ENCODE measurements at regions not wholly inside any gene's neighbourhood (a gene's known extent, or its start where the extent isn't known, plus 50 kb on each side); places are given as distances from the start of the nearest gene placed in this dataset.

DNA sequence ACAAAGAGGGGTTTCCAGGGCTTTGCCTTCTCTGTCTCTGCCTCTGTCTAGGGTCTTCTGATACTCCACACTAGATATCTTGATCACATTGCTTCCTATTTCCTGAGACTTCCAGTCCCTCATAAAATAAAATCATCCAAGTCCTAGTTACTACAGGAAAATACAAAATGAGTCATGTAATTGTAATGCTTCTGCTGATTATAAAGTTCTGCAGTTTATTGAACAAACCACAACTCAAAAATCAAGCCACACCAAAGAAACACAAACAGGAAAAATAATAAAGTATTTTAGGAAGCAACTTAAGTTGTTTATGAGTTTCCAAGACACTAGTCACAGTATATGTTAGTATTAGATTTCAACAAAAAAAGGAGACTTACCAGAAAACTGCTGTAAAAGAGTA lies 695.1 kb upstream of the GALNTL6 start:
- Histone ChIP-seq H3F3A (ENCODE audit: low read length, unreplicated experiment) (no peaks in the 10 kb centered on the region), H3K4me2 (ENCODE audit: low read length) (no peak overlapping the region), H3K9ac (ENCODE audit: low read length) (no peak overlapping the region), H3K79me2 (ENCODE audit: low read length) (no peaks in the 10 kb centered on the region), H3K4me3 (ENCODE audit: low read length) (no peak overlapping the region), H2AFZ (ENCODE audit: low read length) (no peak overlapping the region), H4K20me1 (ENCODE audit: low read length) (no peaks in the 10 kb centered on the region), H3K27ac (ENCODE audit: low read length) (peak overlapping the region; percentile 67), H3K9me3 (ENCODE audit: low read length) (0 out of 2 replicates have a peak, but pooled peaks cover 4% of the 10 kb centered on the region), H3K4me1 (ENCODE audit: insufficient read depth, low read length) (no peaks in the 10 kb centered on the region), H3K9me2 (replicated peaks; ENCODE audit: low read length) (no peaks in the 10 kb centered on the region), H3K36me3 (ENCODE audit: low read depth, low read length) (no peaks in the 10 kb centered on the region), H3K27me3 (ENCODE audit: low read length) (no peaks in the 10 kb centered on the region)
- intact Hi-C loops (cut with micrococcal nuclease): no loop called here
- DNase-seq: peak; percentile 25
- TF ChIP-seq EZH2 (IDR thresholded peaks at IDR 0.05; ENCODE audit: low read length, unreplicated experiment): no peak
- no peak for TF ChIP-seq EZH2phosphoT487 (IDR thresholded peaks at IDR 0.05; ENCODE audit: borderline replicate concordance, low read length)
- TF ChIP-seq, protein P1, sequence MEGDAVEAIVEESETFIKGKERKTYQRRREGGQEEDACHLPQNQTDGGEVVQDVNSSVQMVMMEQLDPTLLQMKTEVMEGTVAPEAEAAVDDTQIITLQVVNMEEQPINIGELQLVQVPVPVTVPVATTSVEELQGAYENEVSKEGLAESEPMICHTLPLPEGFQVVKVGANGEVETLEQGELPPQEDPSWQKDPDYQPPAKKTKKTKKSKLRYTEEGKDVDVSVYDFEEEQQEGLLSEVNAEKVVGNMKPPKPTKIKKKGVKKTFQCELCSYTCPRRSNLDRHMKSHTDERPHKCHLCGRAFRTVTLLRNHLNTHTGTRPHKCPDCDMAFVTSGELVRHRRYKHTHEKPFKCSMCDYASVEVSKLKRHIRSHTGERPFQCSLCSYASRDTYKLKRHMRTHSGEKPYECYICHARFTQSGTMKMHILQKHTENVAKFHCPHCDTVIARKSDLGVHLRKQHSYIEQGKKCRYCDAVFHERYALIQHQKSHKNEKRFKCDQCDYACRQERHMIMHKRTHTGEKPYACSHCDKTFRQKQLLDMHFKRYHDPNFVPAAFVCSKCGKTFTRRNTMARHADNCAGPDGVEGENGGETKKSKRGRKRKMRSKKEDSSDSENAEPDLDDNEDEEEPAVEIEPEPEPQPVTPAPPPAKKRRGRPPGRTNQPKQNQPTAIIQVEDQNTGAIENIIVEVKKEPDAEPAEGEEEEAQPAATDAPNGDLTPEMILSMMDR (conservative IDR thresholded peaks at IDR 0.05; ENCODE audit: low read depth, low read length): no peak
- ChIA-PET POLR2A (ENCODE audit: unreplicated experiment) (no interaction called here), CTCF (no interaction called here)
- no TSS peak for BruUV-seq (replicated peaks)
- ATAC-seq: no peak

DNA sequence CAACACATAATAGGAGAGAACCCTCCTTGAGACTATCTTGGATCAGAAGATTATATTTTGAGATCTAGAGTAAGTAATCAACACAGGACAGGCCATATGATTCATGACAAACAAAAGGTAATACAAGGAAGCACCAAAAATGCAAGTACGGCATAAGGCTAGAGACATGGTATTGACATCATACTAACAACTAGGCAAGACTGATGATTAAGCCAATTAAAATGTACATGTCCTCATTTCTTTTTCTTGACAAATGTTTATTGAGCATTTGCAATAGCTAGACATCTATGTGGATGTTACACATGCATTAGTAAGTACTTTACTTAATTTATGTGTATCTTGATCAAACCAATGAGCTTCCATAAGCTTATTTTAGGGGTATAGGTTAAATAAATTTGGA lies 695.7 kb upstream of the GALNTL6 start:
- POLR2A ChIA-PET (ENCODE audit: unreplicated experiment): no interaction called here
- Histone ChIP-seq H3K9ac (ENCODE audit: low read length) (no peak overlapping the region), H3K4me2 (ENCODE audit: low read length) (no peak overlapping the region), H3K9me3 (ENCODE audit: low read length) (0 out of 2 replicates have a peak, but pooled peaks cover 4% of the 10 kb centered on the region), H3K4me1 (ENCODE audit: insufficient read depth, low read length) (no peaks in the 10 kb centered on the region), H3K4me3 (ENCODE audit: low read length) (no peak overlapping the region), H3K79me2 (ENCODE audit: low read length) (no peaks in the 10 kb centered on the region), H4K20me1 (ENCODE audit: low read length) (no peaks in the 10 kb centered on the region), H3K9me2 (replicated peaks; ENCODE audit: low read length) (no peaks in the 10 kb centered on the region), H2AFZ (ENCODE audit: low read length) (no peak overlapping the region), H3K27me3 (ENCODE audit: low read length) (no peaks in the 10 kb centered on the region), H3K27ac (ENCODE audit: low read length) (peak overlapping the region; percentile 67), H3K36me3 (ENCODE audit: low read depth, low read length) (no peaks in the 10 kb centered on the region), H3F3A (ENCODE audit: low read length, unreplicated experiment) (no peaks in the 10 kb centered on the region)
- CTCF ChIA-PET: no interaction called here
- TF ChIP-seq EZH2phosphoT487 (IDR thresholded peaks at IDR 0.05; ENCODE audit: borderline replicate concordance, low read length): no peak
- TF ChIP-seq, protein P1 (conservative IDR thresholded peaks at IDR 0.05; ENCODE audit: low read depth, low read length): no peak
- TF ChIP-seq EZH2 (IDR thresholded peaks at IDR 0.05; ENCODE audit: low read length, unreplicated experiment): no peak
- BruUV-seq (replicated peaks): no TSS peak
- intact Hi-C loops (cut with micrococcal nuclease): no loop called here
- DNase-seq (peak; percentile 23), ATAC-seq (no peak)

DNA sequence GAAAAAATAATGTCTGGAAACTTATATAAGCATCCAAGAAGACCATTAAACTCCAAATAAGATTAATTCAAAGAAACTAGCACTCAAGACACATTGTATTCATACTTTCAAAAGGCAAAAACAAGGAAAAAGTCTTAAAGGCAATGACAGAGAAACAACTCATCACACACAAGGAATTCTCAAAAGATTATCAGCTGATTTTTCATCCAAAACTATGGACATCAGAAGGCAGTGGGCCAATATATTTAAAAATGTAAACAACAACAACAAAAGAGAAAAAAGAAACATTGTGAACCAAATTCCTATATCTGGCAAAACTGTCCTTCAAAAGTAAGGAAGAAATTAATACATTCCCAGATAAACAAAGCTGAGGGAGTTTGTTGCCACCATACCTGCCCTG lies 711.4 kb upstream of the GALNTL6 start:
- Histone ChIP-seq H3K79me2 (ENCODE audit: low read length) (no peaks in the 10 kb centered on the region), H3K4me2 (ENCODE audit: low read length) (no peak overlapping the region), H3K4me3 (ENCODE audit: low read length) (no peak overlapping the region), H3K36me3 (ENCODE audit: low read depth, low read length) (no peaks in the 10 kb centered on the region), H3F3A (ENCODE audit: low read length, unreplicated experiment) (no peaks in the 10 kb centered on the region), H3K9me3 (ENCODE audit: low read length) (no peaks in the 10 kb centered on the region), H3K9me2 (replicated peaks; ENCODE audit: low read length) (no peaks in the 10 kb centered on the region), H3K27me3 (ENCODE audit: low read length) (no peaks in the 10 kb centered on the region), H3K4me1 (ENCODE audit: insufficient read depth, low read length) (no peaks in the 10 kb centered on the region), H2AFZ (ENCODE audit: low read length) (no peak overlapping the region), H3K27ac (ENCODE audit: low read length) (no peak overlapping the region), H3K9ac (ENCODE audit: low read length) (no peak overlapping the region), H4K20me1 (ENCODE audit: low read length) (no peaks in the 10 kb centered on the region)
- ChIA-PET POLR2A (ENCODE audit: unreplicated experiment) (no interaction called here), CTCF (no interaction called here)
- intact Hi-C loops (cut with micrococcal nuclease): no loop called here
- TF ChIP-seq EZH2 (IDR thresholded peaks at IDR 0.05; ENCODE audit: low read length, unreplicated experiment) (no peak), EZH2phosphoT487 (IDR thresholded peaks at IDR 0.05; ENCODE audit: borderline replicate concordance, low read length) (no peak)
- TF ChIP-seq, protein P1 (conservative IDR thresholded peaks at IDR 0.05; ENCODE audit: low read depth, low read length): no peak
- no TSS peak for BruUV-seq (replicated peaks)
- ATAC-seq (no peak), DNase-seq (no peak)
